Hepatocyte (in vitro differentiated cells): ENCODE measurements at regions not wholly inside any gene's neighbourhood (a gene's known extent, or its start where the extent isn't known, plus 50 kb on each side); places are given as distances from the start of the nearest gene placed in this dataset.

Source experiments
- DNase-seq: peaks from one replicate; pipeline ENCODE4 v3.0.0-alpha.2; 2016; ENCODE audit warnings: low spot score
- H2AFZ ChIP-seq: fragments of 200-600 bp; sonication (generic); 2 replicates; pipeline ENCODE4 v1.6.0; 2016; ENCODE audit warnings: antibody characterized with exemption, mild to moderate bottlenecking
- H3K27ac ChIP-seq: fragments of 200-600 bp; sonication (generic); 2 replicates; pipeline ENCODE4 v1.5.1; 2016; ENCODE audit warnings: mild to moderate bottlenecking
- H3K27me3 ChIP-seq: fragments of 200-600 bp; sonication (generic); 2 replicates; pipeline ENCODE4 v1.6.1; 2016
- H3K36me3 ChIP-seq: fragments of 200-600 bp; sonication (generic); replicated peaks from 2 replicates; pipeline ENCODE4 v1.5.1; 2016; ENCODE audit warnings: low read depth; ENCODE audit not compliant: insufficient read depth
- H3K4me1 ChIP-seq: fragments of 200-600 bp; sonication (generic); 2 replicates; pipeline ENCODE4 v1.5.1; 2016; ENCODE audit warnings: mild to moderate bottlenecking, moderate library complexity; ENCODE audit not compliant: insufficient read depth
- H3K4me2 ChIP-seq: fragments of 200-600 bp; sonication (generic); 2 replicates; pipeline ENCODE4 v1.6.0; 2016
- H3K4me3 ChIP-seq: fragments of 200-600 bp; sonication (generic); 2 replicates; pipeline ENCODE4 v1.5.1; 2016; ENCODE audit warnings: mild to moderate bottlenecking
- H3K79me2 ChIP-seq: fragments of 200-600 bp; sonication (generic); 2 replicates; pipeline ENCODE4 v1.6.0; 2017; ENCODE audit warnings: mild to moderate bottlenecking
- H3K9me2 ChIP-seq: fragments of 200-600 bp; sonication (generic); replicated peaks from 2 replicates; pipeline ENCODE4 v1.6.0; 2017; ENCODE audit warnings: mild to moderate bottlenecking; ENCODE audit not compliant: insufficient read depth
- H3K9me3 ChIP-seq: fragments of 200-600 bp; sonication (generic); 2 replicates; pipeline ENCODE4 v1.5.1; 2016; ENCODE audit warnings: low read depth, mild to moderate bottlenecking
- H4K20me1 ChIP-seq: fragments of 200-600 bp; sonication (generic); 2 replicates; pipeline ENCODE4 v1.6.0; 2016; ENCODE audit warnings: mild to moderate bottlenecking; ENCODE audit not compliant: insufficient read depth, poor library complexity, severe bottlenecking
- EZH2 ChIP-seq: fragments of 200-600 bp; sonication (generic); IDR thresholded peaks from 2 replicates; pipeline ENCODE4 v1.6.1; 2016; ENCODE audit warnings: antibody characterized with exemption, mild to moderate bottlenecking, borderline replicate concordance
- EZH2phosphoT487 ChIP-seq: fragments of 200-600 bp; sonication (generic); IDR thresholded peaks from one replicate; pipeline ENCODE4 v1.6.1; 2018; ENCODE audit warnings: antibody characterized with exemption, mild to moderate bottlenecking, low read depth, moderate library complexity; ENCODE audit not compliant: unreplicated experiment, severe bottlenecking
- WGBS: methylation state at CpG from one replicate; pipeline ENCODE4 v1.1.6; 2016; ENCODE audit warnings: low lambda C conversion rate; ENCODE audit errors: missing lambda C conversion rate; 5-methylcytosine and 5-hydroxymethylcytosine counted together
- TF ChIP-seq, protein P1 (sequence below): fragments of 200-600 bp; sonication (generic); IDR thresholded peaks from 2 replicates; pipeline ENCODE4 v1.5.1; 2016; ENCODE audit warnings: antibody characterized with exemption, mild to moderate bottlenecking; ENCODE audit not compliant: poor library complexity

DNA sequence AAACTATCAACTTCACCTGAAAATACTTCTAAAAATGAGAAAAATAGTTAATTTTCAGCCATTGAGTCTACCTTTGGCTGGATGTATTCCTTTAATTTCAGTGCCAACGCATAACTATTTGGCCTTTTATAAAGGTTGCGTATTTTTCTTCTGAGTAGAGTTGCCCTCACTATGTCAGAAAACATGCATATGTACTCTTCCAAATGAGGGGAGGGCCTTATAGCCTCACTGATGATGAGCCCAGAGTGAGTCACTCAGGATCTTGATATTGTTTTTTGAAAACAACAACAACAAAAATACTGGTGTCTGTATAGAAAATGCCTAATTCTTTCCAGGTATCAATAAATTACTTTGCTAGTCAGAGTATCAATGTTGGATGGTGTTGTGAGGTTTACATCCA is 349.3 kb downstream of the FBXO8 start:
- H4K20me1 ChIP-seq, result no peaks in the 10 kb centered on the region

DNA sequence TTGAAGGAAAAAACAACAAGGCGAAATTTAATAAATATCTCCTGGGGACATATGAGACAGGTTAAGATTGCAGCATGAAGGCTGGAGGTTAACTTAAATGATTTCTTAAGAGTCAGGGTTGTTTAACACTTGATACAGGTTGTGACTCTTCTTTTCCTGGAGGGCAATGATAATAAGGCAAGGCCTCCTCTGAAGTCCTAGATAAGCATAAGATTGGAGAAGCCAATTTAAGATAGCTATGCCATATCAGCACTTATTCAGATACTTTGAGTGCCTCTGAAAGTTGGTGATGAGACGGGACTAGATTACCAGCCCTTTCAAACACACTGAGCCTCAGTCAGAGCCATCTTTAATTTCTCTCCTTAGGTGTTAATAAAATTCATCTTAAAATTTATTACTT is 350.8 kb downstream of the FBXO8 start:
- H3K4me3 ChIP-seq, result no peak overlapping the region
- no peaks in the 10 kb centered on the region for H3K36me3 ChIP-seq
- no peak overlapping the region for H3K4me2 ChIP-seq
- no peak overlapping the region for H3K27ac ChIP-seq
- no peaks in the 10 kb centered on the region for H3K79me2 ChIP-seq
- TF ChIP-seq EZH2 (no peak), EZH2phosphoT487 (no peak)
- TF ChIP-seq, protein P1, sequence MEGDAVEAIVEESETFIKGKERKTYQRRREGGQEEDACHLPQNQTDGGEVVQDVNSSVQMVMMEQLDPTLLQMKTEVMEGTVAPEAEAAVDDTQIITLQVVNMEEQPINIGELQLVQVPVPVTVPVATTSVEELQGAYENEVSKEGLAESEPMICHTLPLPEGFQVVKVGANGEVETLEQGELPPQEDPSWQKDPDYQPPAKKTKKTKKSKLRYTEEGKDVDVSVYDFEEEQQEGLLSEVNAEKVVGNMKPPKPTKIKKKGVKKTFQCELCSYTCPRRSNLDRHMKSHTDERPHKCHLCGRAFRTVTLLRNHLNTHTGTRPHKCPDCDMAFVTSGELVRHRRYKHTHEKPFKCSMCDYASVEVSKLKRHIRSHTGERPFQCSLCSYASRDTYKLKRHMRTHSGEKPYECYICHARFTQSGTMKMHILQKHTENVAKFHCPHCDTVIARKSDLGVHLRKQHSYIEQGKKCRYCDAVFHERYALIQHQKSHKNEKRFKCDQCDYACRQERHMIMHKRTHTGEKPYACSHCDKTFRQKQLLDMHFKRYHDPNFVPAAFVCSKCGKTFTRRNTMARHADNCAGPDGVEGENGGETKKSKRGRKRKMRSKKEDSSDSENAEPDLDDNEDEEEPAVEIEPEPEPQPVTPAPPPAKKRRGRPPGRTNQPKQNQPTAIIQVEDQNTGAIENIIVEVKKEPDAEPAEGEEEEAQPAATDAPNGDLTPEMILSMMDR, result no peak
- no peaks in the 10 kb centered on the region for H3K9me2 ChIP-seq
- no peaks in the 10 kb centered on the region for H3K9me3 ChIP-seq
- WGBS, result 78% methylated on average over 2 of the region's 2 CpGs
- no peaks in the 10 kb centered on the region for H3K27me3 ChIP-seq
- DNase-seq, result no peak
- no peak overlapping the region for H2AFZ ChIP-seq
- no peaks in the 10 kb centered on the region for H4K20me1 ChIP-seq
- peaks cover 8% of the 10 kb centered on the region for H3K4me1 ChIP-seq

More for the DNA sequence above, 349.3 kb downstream of the FBXO8 start:
- H3K4me2 ChIP-seq, result no peak overlapping the region
- TF ChIP-seq, protein P1, result no peak
- TF ChIP-seq EZH2 (no peak), EZH2phosphoT487 (no peak)
- no peak overlapping the region for H3K4me3 ChIP-seq
- H3K79me2 ChIP-seq, result no peaks in the 10 kb centered on the region
- H3K9me2 ChIP-seq, result no peaks in the 10 kb centered on the region
- no peak overlapping the region for H3K27ac ChIP-seq
- H3K9me3 ChIP-seq, result no peaks in the 10 kb centered on the region
- no peaks in the 10 kb centered on the region for H3K36me3 ChIP-seq
- DNase-seq, result no peak
- no peak overlapping the region for H2AFZ ChIP-seq
- H3K27me3 ChIP-seq, result no peaks in the 10 kb centered on the region
- 100% methylated on average over 2 of the region's 2 CpGs for WGBS
- peaks cover 8% of the 10 kb centered on the region for H3K4me1 ChIP-seq

DNA sequence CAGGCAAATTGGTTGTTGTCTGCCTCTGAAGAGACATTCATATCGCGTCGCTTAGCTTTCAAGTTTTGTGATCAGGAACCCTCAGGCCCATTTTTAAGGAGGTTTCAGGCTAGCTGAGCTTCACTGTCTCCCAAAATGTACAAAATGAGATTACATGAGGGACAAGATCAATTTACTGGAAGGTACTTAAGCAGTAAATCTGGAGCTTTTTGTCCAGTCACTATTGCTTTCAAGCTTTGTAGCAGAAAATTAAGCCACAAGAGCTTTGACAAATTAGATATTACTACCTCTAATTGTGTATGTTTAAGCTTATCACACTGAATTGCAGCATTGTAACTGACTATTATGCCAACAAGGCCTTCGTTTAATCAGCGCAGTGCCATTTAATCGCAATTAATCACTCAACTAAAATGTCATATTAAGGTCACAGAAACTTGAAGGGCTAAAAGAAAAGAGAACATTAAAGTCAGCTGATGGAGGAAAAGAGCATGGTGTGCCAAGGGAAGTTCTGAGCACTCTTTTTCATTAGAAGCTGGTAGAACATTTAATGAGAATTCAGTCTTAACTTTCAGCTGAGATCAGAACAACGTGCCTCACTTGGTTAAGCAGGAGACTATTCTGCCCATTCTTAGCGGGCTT is 353.0 kb downstream of the FBXO8 start:
- Histone ChIP-seq H4K20me1 (no peaks in the 10 kb centered on the region), H3K4me2 (no peak overlapping the region), H2AFZ (no peak overlapping the region), H3K4me3 (no peak overlapping the region), H3K9me3 (no peaks in the 10 kb centered on the region), H3K27me3 (no peaks in the 10 kb centered on the region), H3K36me3 (no peaks in the 10 kb centered on the region), H3K27ac (no peak overlapping the region), H3K4me1 (peaks cover 5% of the 10 kb centered on the region), H3K9me2 (no peaks in the 10 kb centered on the region), H3K79me2 (no peaks in the 10 kb centered on the region)
- no peak for DNase-seq
- TF ChIP-seq EZH2phosphoT487 (no peak), EZH2 (no peak)
- TF ChIP-seq, protein P1, result no peak
- WGBS, result 76% methylated on average over 8 of the region's 8 CpGs

DNA sequence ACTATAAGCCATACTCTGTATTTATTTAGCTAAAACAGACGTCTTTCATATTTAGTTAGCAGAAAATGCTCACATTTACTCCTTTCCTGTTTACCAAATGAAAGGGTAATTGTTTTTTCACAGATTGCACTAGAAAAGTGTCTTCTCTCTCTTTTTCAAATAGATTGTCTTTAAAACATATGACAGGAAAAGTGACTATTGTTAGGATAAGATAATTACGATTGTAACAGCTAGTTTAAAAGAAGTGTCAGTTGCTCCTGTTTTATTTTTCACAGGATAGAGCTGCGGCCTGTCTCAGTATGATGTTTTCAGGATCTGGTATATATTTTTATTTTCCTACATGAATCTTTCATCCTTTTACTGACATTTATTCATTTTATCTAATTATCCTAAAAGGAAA is 353.5 kb downstream of the FBXO8 start:
- no peaks in the 10 kb centered on the region for H3K4me1 ChIP-seq
- H3K27ac ChIP-seq, result no peak overlapping the region
- 81% methylated on average over 3 of the region's 3 CpGs for WGBS
- H4K20me1 ChIP-seq, result no peaks in the 10 kb centered on the region
- no peaks in the 10 kb centered on the region for H3K9me3 ChIP-seq
- H3K79me2 ChIP-seq, result no peaks in the 10 kb centered on the region
- H3K36me3 ChIP-seq, result no peaks in the 10 kb centered on the region
- no peaks in the 10 kb centered on the region for H3K27me3 ChIP-seq
- no peak for DNase-seq
- H3K4me2 ChIP-seq, result no peak overlapping the region
- H2AFZ ChIP-seq, result no peak overlapping the region
- no peak for TF ChIP-seq EZH2phosphoT487
- TF ChIP-seq, protein P1, result no peak
- TF ChIP-seq EZH2, result no peak
- H3K9me2 ChIP-seq, result no peaks in the 10 kb centered on the region
- no peak overlapping the region for H3K4me3 ChIP-seq
